Naive thymus-derived CD4-positive, alpha-beta T cell (primary cell): ENCODE measurements at regions not wholly inside any gene's neighbourhood (a gene's known extent, or its start where the extent isn't known, plus 50 kb on each side); places are given as distances from the start of the nearest gene placed in this dataset.

Experiments
- ATAC-seq: fragments of 150-1000 bp; cut with Tn5 transposase; 2 replicates; pipeline ENCODE4 v1.10.0; 2021; ENCODE audit warnings: mild to moderate bottlenecking, moderate library complexity
- CTCF ChIA-PET: fragments of 350-600 bp; sonication (Branson Sonifier 250); formaldehyde crosslinking; loops from one replicate; lab custom pipeline; 2021; ENCODE audit warnings: antibody characterized with exemption; lab: Charles Lee
- POLR2A ChIA-PET: fragments of 350-600 bp; sonication (Branson Sonifier 250); formaldehyde crosslinking; loops from one replicate; lab custom pipeline; 2021; ENCODE audit warnings: antibody characterized with exemption, inconsistent platforms; lab: Charles Lee
- DNase-seq, 9 donors: peaks; one replicate each; pipeline versions ENCODE4 v3.0.0 to v3.0.0-alpha.2; 2020 to 2022; ENCODE audit warnings: mixed read lengths in 1 of 9
- H3K27ac ChIP-seq: one replicate; pipeline ENCODE4 v1.7.0; 2013; ENCODE audit warnings: mild to moderate bottlenecking, low read depth, low read length, moderate library complexity
- H3K27me3 ChIP-seq, 2 donors: one replicate each; pipeline ENCODE4 v1.7.0; 2013; ENCODE audit warnings: low read length in 2 of 2, mild to moderate bottlenecking in 2 of 2, moderate library complexity in 2 of 2; ENCODE audit not compliant: control insufficient read depth in 2 of 2, insufficient read depth in 2 of 2
- H3K36me3 ChIP-seq, 3 experiments: 1 replicate in 2 of 3; 2 replicates in 1 of 3; pipeline ENCODE4 v1.7.0; 2013; ENCODE audit warnings: low read length in 3 of 3, mild to moderate bottlenecking in 3 of 3, moderate library complexity in 1 of 3; ENCODE audit not compliant: insufficient read depth in 3 of 3, control insufficient read depth in 2 of 3
- H3K4me1 ChIP-seq, 2 donors: one replicate each; pipeline ENCODE4 v1.7.0; 2013; ENCODE audit warnings: low read length in 2 of 2, mild to moderate bottlenecking in 2 of 2, moderate library complexity in 1 of 2; ENCODE audit not compliant: control insufficient read depth in 2 of 2, insufficient read depth in 2 of 2
- H3K4me3 ChIP-seq: 2 replicates; pipeline ENCODE4 v1.7.0; 2013; ENCODE audit warnings: mild to moderate bottlenecking, low read length
- H3K9me3 ChIP-seq, 3 experiments: 1 replicate in 2 of 3; 2 replicates in 1 of 3; pipeline ENCODE4 v1.7.0; 2013; ENCODE audit warnings: low read length in 3 of 3; ENCODE audit not compliant: control insufficient read depth in 2 of 3
- H3K27ac Mint-ChIP-seq, 9 donors: one replicate each; pipeline ENCODE4 v1.8.0; 2020 to 2022; ENCODE audit warnings: mixed read lengths in 9 of 9, mild to moderate bottlenecking in 8 of 9, moderate library complexity in 5 of 9, inconsistent platforms in 2 of 9
- H3K27me3 Mint-ChIP-seq, 5 donors: one replicate each; pipeline ENCODE4 v1.8.0; 2021 to 2022; ENCODE audit warnings: mixed read lengths in 5 of 5, mild to moderate bottlenecking in 1 of 5
- H3K36me3 Mint-ChIP-seq, 5 donors: one replicate each; pipeline ENCODE4 v1.8.0; 2020 to 2022; ENCODE audit warnings: mixed read lengths in 5 of 5, mild to moderate bottlenecking in 3 of 5, inconsistent platforms in 1 of 5
- H3K4me1 Mint-ChIP-seq, 7 donors: one replicate each; pipeline ENCODE4 v1.8.0; 2020 to 2022; ENCODE audit warnings: mixed read lengths in 7 of 7, mild to moderate bottlenecking in 3 of 7, inconsistent platforms in 1 of 7
- H3K4me3 Mint-ChIP-seq, 10 donors: one replicate each; pipeline ENCODE4 v1.8.0; 2020 to 2022; ENCODE audit warnings: mild to moderate bottlenecking in 10 of 10, mixed read lengths in 10 of 10, moderate library complexity in 6 of 10, inconsistent platforms in 2 of 10
- H3K9me3 Mint-ChIP-seq, 11 donors: one replicate each; pipeline ENCODE4 v1.8.0; 2020 to 2022; ENCODE audit warnings: mixed read lengths in 11 of 11, mild to moderate bottlenecking in 4 of 11, inconsistent platforms in 1 of 11, moderate library complexity in 1 of 11
- intact Hi-C, 2 donors: fragments of 100-400 bp; cut with micrococcal nuclease; formaldehyde crosslinking; loops; one replicate each; pipeline ENCODE4 v1.15.1; 2023

DNA sequence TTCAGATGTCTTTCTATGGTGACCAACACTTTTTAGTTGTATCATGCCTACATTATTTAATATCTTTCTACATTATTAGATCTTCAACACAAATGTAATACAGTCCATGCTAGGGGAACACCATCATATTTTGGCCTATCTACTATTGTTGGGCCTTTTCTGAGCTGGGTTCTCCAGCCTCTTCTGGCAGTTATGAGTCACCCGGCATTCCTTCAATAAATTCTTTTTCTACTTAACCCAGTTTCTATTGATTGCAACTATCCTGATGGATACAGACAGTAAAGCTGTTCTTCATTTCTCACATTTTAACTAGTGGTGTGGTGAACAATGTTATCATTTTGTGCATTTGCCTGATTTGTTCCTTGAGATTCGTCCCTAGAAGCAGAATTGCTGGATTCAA lies 529.3 kb downstream of the BNC2 start:
- ATAC-seq (no peak), DNase-seq (no peak)
- no peaks in the 10 kb centered on the region for H3K36me3 Mint-ChIP-seq
- Histone ChIP-seq H3K4me1 (no peaks in the 10 kb centered on the region), H3K4me3 (no peak overlapping the region), H3K27me3 (no peaks in the 10 kb centered on the region), H3K36me3 (no peaks in the 10 kb centered on the region), H3K9me3 (no peaks in the 10 kb centered on the region), H3K27ac (no peak overlapping the region)
- H3K27ac Mint-ChIP-seq: no peak overlapping the region
- intact Hi-C loops: no loop called here
- ChIA-PET CTCF (no interaction called here), POLR2A (no interaction called here)
- H3K27me3 Mint-ChIP-seq: no peaks in the 10 kb centered on the region
- no peak overlapping the region for H3K4me3 Mint-ChIP-seq
- peaks cover 0 to 20% (median 4%) of the 10 kb centered on the region in 11 donors for H3K9me3 Mint-ChIP-seq
- H3K4me1 Mint-ChIP-seq: peaks cover 0 to 4% (median 0%) of the 10 kb centered on the region in 7 donors

GRCh38 chr9:16342246-16343020 lies 528.0 kb downstream of the BNC2 start:
- H3K4me3 Mint-ChIP-seq: no peak overlapping the region

DNA sequence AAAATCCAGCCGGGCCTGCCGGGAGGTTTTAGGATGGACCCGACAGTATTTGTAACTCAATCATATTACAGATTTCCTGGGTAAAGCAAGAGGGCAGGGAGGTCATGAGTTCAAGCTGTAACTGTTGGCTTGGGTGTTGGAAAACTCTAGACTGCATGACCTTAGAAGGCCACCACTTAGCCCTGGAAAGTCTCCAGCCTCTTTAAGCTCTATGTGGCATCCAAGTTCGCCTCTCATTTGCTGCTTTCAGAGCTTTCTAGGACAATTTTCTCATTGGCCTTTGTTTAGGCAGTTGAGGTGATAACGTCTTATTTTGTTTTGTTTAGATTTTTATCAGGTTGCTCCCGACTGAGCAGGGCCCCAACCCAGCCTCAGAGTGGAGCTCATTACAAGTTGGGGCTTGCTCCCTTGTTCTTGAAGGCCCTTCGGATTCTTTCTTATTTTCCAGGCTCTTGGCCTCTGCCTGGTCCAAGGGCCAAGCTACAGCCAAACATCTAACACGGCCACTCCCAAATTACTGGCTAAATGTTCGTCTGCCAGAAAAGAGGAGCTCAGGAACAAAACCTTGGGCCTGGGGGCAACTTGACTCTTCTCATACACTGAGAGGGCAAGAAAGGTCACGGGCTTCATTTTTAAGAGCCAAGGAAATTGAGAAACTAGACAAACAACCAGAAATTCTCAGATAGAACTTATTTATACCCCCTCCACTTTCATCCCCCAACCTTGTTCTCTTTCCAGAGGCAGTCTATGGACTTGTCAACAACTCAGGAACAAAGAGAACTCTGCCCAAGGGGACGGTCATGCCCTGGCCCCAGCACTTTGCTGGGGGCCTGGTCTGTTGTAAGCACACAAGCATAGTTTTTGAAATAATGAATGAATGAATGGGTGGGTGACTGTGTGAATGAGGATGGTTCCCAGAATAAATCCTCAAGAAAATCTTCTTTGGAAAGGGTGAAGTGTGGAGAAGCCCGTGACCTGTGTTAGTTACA lies 526.9 kb downstream of the BNC2 start:
- DNase-seq (no peak), ATAC-seq (no peak)
- H3K4me1 Mint-ChIP-seq: peaks cover 0 to 2% (median 0%) of the 10 kb centered on the region in 7 donors
- POLR2A ChIA-PET: no interaction called here
- Histone ChIP-seq H3K27me3 (no peaks in the 10 kb centered on the region), H3K36me3 (no peaks in the 10 kb centered on the region), H3K9me3 (no peaks in the 10 kb centered on the region), H3K27ac (no peak overlapping the region), H3K4me3 (no peak overlapping the region), H3K4me1 (no peaks in the 10 kb centered on the region)
- CTCF ChIA-PET: no interaction called here
- H3K9me3 Mint-ChIP-seq: peaks cover 0 to 17% (median 4%) of the 10 kb centered on the region in 11 donors
- no peaks in the 10 kb centered on the region for H3K36me3 Mint-ChIP-seq
- H3K27ac Mint-ChIP-seq: no peak overlapping the region
- intact Hi-C loops: no loop called here
- H3K4me3 Mint-ChIP-seq: no peak overlapping the region
- H3K27me3 Mint-ChIP-seq: peaks cover 0 to 6% (median 0%) of the 10 kb centered on the region in 5 donors

More at GRCh38 chr9:16342246-16343020, 528.0 kb downstream of the BNC2 start:
- DNase-seq (no peak), ATAC-seq (no peak)
- Mint-ChIP-seq H3K36me3 (no peaks in the 10 kb centered on the region), H3K27me3 (peaks cover 0 to 5% (median 0%) of the 10 kb centered on the region in 5 donors), H3K27ac (no peak overlapping the region), H3K9me3 (peaks cover 0 to 15% (median 4%) of the 10 kb centered on the region in 11 donors), H3K4me1 (peaks cover 0 to 3% (median 0%) of the 10 kb centered on the region in 7 donors)
- Histone ChIP-seq H3K27ac (no peak overlapping the region), H3K4me1 (no peaks in the 10 kb centered on the region), H3K36me3 (no peaks in the 10 kb centered on the region), H3K27me3 (no peaks in the 10 kb centered on the region), H3K9me3 (no peaks in the 10 kb centered on the region), H3K4me3 (no peak overlapping the region)
- CTCF ChIA-PET: no interaction called here
- intact Hi-C loops: no loop called here
- POLR2A ChIA-PET: interaction anchor here (0.7 kb wide), 1 partner anchor 120 kb away, joined by 3 read pairs; no protein-coding TSS in a partner anchor

DNA sequence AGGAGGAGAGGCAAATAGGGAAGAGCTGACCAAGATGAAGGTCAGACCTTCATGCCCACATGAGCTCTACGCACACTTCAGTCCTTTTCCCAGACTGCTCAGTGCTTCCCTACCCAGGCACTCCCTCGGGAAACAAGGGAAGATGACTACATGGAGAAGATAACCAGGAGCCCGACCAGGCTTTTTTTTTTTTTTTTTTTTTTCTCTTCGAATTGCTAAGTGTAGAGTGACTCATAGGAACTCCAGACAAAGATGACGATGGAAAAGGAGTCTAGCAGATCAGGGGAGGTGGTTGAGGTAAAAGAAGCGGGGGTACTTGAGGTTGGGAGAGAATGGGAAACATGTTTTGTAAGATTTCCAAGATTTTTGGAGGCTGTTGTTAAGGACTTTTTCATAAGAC lies 526.1 kb downstream of the BNC2 start:
- ChIA-PET CTCF (no interaction called here), POLR2A (no interaction called here)
- Mint-ChIP-seq H3K27me3 (peaks cover 0 to 6% (median 0%) of the 10 kb centered on the region in 5 donors), H3K36me3 (no peaks in the 10 kb centered on the region), H3K9me3 (peaks cover 0 to 13% (median 2%) of the 10 kb centered on the region in 11 donors), H3K4me1 (peaks cover 0 to 2% (median 0%) of the 10 kb centered on the region in 7 donors), H3K4me3 (no peak overlapping the region), H3K27ac (no peak overlapping the region)
- H3K27ac ChIP-seq: no peak overlapping the region
- intact Hi-C loops: no loop called here
- no peak for ATAC-seq
- H3K36me3 ChIP-seq: no peaks in the 10 kb centered on the region
- H3K27me3 ChIP-seq: no peaks in the 10 kb centered on the region
- no peak overlapping the region for H3K4me3 ChIP-seq
- H3K4me1 ChIP-seq: no peaks in the 10 kb centered on the region
- DNase-seq: no peak
- no peaks in the 10 kb centered on the region for H3K9me3 ChIP-seq

- Mint-ChIP-seq H3K36me3 (no peaks in the 10 kb centered on the region), H3K27ac (no peak overlapping the region), H3K9me3 (peaks cover 0 to 13% (median 2%) of the 10 kb centered on the region in 11 donors), H3K27me3 (peaks cover 0 to 6% (median 0%) of the 10 kb centered on the region in 5 donors), H3K4me3 (no peak overlapping the region), H3K4me1 (peaks cover 0 to 2% (median 0%) of the 10 kb centered on the region in 7 donors)
- Histone ChIP-seq H3K36me3 (no peaks in the 10 kb centered on the region), H3K4me1 (no peaks in the 10 kb centered on the region), H3K27me3 (no peaks in the 10 kb centered on the region), H3K27ac (no peak overlapping the region), H3K4me3 (no peak overlapping the region), H3K9me3 (no peaks in the 10 kb centered on the region)
- POLR2A ChIA-PET: no interaction called here
- CTCF ChIA-PET: no interaction called here
- DNase-seq (no peak), ATAC-seq (no peak)
- intact Hi-C loops: no loop called here
Measured at GRCh38 chr9:16345902-16346301, 524.6 kb downstream of the BNC2 start.

GRCh38 chr9:16347886-16348285 lies 522.6 kb downstream of the BNC2 start:
- DNase-seq (no peak), ATAC-seq (no peak)
- H3K36me3 ChIP-seq: no peaks in the 10 kb centered on the region
- POLR2A ChIA-PET: no interaction called here
- CTCF ChIA-PET: no interaction called here
- peaks cover 0 to 2% (median 0%) of the 10 kb centered on the region in 7 donors for H3K4me1 Mint-ChIP-seq
- intact Hi-C loops: no loop called here
- H3K27me3 ChIP-seq: no peaks in the 10 kb centered on the region
- no peaks in the 10 kb centered on the region for H3K36me3 Mint-ChIP-seq
- H3K4me3 ChIP-seq: no peak overlapping the region
- H3K4me3 Mint-ChIP-seq: no peak overlapping the region
- H3K4me1 ChIP-seq: no peaks in the 10 kb centered on the region
- no peaks in the 10 kb centered on the region for H3K9me3 ChIP-seq
- H3K27ac ChIP-seq: no peak overlapping the region
- peaks cover 0 to 6% (median 0%) of the 10 kb centered on the region in 5 donors for H3K27me3 Mint-ChIP-seq
- peaks cover 0 to 9% (median 0%) of the 10 kb centered on the region in 11 donors for H3K9me3 Mint-ChIP-seq
- no peak overlapping the region for H3K27ac Mint-ChIP-seq
